Hepatocyte (in vitro differentiated cells): ENCODE measurements at regions not wholly inside any gene's neighbourhood (a gene's known extent, or its start where the extent isn't known, plus 50 kb on each side); places are given as distances from the start of the nearest gene placed in this dataset.

Experiments
- CTCF ChIP-seq: fragments of 200-600 bp; sonication (generic); IDR thresholded peaks from 2 replicates; pipeline ENCODE4 v1.5.1; 2016; ENCODE audit warnings: antibody characterized with exemption, mild to moderate bottlenecking; ENCODE audit not compliant: poor library complexity
- EZH2phosphoT487 ChIP-seq: fragments of 200-600 bp; sonication (generic); IDR thresholded peaks from one replicate; pipeline ENCODE4 v1.6.1; 2018; ENCODE audit warnings: antibody characterized with exemption, mild to moderate bottlenecking, low read depth, moderate library complexity; ENCODE audit not compliant: unreplicated experiment, severe bottlenecking

DNA sequence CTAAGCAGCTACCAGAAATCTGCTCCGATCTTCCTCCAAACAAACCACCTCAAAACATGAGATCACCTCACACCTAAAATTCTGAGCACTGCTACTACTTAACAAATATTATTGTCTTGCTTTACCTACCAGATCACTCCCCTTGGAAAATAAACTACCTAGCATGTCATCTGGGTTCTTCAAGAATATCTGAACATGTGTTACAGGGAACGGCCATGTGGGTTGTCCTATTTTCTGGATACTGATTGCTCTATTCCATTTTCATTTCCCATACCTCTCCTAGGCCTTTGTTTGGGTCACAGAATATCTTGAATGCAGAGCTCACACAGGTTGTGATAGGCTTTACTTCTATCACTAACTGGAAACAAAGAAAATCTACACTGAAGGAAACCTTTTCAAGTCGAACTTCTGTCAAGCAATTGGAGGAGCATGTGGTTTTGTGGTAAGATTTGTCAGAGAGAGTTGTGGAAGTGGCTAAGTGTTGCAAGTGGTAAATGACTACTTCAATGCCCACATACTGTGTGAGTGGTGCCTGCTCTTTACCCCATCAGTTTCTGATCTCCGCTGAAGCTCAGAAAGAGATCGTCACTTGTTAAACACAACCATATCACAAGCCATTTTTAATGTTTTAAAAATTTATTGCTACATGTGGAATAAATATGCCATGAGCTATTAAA, 739.1 kb upstream of the ZEB2 start:
- TF ChIP-seq CTCF (no peak), EZH2phosphoT487 (no peak)
